GM18867 (cell line): ENCODE measurements at regions not wholly inside any gene's neighbourhood (a gene's known extent, or its start where the extent isn't known, plus 50 kb on each side); places are given as distances from the start of the nearest gene placed in this dataset.
"Not testable (repeated sequence)": the region's sequence is repeated elsewhere in the genome, so short reads cannot be mapped to it uniquely, and the experiment has no call there.

Experiments
- ATAC-seq: cut with Tn5 transposase; IDR thresholded peaks from one replicate; pipeline ENCODE4 v1.9.1; 2021; ENCODE audit warnings: mild to moderate bottlenecking, moderate library complexity; ENCODE audit not compliant: unreplicated experiment

DNA sequence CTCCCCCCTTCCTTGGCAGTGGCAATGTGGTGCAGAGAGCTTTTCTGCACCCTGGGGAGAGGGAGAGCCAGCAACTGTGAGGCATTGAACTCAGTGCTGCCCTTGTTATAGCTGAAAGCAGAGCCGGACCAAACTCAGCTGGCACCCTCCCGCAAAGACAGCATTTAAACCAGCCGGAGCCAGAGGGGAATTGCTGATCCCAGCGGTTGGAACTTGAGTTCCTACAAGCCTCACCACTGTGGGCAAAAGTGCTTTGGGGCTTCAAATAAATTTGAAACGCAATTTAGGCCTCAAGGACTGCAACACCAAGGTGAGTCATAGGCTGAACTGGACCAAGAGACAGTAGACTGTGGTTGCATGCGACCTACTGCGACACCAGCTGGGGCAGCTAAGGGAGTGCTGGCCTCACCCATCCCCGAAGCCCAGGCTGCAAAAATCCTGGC lies 207.6 kb upstream of the CDKN2B start:
- no peak for ATAC-seq

DNA sequence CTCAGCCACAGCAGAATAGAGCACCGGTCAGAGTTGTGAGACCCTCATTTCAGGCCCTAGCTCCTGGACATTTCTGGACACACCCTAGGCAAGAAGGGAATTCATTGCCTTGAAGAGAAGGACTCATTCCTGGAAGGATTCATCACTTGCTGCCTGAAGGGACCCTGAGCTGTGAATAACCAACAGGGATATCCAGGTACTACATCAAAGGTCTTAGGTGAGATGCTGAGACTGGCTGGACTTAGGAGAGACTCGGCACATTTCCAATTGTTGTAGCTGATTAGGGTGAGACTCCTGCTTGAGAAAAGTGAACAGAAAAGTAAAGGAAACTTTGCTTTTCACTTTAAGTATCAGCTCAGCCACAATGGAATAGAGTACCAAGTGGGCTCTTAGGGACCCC lies 208.1 kb upstream of the CDKN2B start:
- no peak for ATAC-seq

- not testable (repeated sequence) for ATAC-seq
Measured at GRCh38 chr9:22225856-22226255, 216.8 kb upstream of the CDKN2B start.

- ATAC-seq, result no peak
Measured at GRCh38 chr9:22227986-22228385, 218.6 kb upstream of the DMRTA1 start.

GRCh38 chr9:22228542-22228941 lies 218.1 kb upstream of the DMRTA1 start:
- ATAC-seq, result no peak

DNA sequence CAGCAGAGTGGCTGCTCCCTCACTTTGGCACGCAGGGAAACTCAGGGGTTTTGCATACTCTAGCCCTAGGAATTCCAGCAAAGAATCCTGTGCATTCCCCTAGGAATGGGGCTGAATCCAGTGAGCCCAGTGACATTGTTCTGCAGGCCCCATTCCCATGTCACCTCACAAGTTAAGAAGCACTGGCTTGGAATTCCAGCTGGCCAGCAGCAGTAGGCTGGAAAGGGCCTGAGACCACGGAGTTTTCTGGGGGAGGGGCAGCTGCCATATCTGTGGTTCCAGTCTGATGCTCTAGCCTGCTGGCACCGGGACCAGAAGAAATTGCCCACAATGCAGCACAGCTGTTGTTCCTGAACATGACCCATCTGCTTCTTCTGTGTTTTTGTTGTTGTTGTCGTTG lies 217.6 kb upstream of the DMRTA1 start:
- ATAC-seq, result no peak

GRCh38 chr9:22231309-22231708 lies 215.3 kb upstream of the DMRTA1 start:
- ATAC-seq, result not testable (repeated sequence)

DNA sequence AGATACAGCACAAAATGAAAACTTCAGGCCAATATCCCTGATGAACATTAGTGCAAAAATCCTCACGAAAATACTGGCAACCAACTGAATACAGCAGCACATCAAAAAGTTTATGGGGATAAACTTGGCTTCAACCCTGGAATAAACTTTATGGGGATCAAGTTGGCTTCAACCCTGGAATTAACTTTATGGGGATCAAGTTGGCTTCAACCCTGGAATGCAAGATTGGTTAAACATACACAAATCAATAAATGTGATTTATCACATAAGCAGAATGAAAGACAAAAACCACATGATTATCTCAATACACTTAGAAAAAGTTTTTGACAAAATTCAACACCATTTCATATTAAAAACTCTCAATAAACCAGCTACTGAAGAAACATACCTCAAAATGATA lies 213.7 kb upstream of the DMRTA1 start:
- no peak for ATAC-seq

DNA sequence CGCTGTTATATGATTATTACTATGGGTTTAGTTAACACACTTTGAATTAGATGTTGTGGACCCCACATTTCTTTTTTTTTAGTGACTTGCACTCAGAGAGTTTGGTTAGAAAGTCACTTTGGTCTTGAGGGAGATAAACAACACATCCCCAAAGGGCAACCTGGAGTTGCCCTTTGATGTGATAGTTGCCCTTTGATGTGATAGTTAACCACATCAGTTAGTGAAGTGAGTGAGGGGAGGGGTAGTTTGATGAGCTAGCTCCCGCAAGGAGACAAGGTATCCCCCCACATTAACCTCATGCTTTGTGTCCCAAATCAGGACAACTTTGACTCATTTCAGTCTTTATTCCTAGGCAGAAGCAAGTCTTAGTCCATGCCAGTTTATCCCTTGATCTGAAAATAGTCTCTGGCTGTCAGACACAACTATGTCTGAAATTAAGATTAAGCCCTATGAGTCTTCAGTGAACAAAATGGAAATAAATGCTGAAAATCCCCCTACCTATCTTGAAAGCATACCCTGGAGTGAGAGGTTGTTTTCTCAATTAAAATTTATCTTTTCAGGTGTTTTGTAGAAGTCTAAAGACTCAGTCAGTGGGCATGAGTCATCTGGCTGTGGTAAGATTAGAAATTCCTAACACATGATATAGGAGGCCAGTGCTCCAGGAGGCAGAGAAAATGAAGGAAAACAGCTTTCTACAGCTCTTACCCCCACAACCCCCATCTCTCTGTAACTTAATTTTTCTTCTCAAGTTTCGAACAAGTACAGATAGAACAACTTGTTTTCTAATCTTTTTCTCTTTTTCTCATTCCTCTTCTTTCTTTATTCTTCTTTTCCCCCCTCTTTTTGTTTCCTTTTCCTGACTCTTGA lies 208.9 kb upstream of the DMRTA1 start:
- ATAC-seq, result no peak

- no peak for ATAC-seq
Measured at GRCh38 chr9:22238809-22239684, 207.6 kb upstream of the DMRTA1 start.

DNA sequence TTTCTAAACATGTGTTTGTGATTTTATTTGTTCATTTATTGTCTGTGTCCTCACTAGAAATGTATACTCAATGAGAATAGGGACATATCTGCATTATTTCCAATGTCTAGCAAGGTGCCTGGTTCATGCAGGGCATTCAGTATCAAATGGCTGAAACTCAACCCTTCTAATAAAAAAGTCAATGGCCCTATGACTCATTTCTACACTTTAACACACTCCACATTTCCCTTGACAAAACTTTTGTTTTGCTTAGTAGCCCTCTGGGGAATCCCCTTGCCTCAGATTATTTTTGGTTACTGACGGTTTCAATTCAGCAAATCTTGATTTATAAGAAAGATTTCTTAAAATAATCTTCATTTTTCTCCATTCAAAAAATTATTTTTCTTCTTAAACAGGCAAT lies 206.0 kb upstream of the DMRTA1 start:
- peak; percentile 78 for ATAC-seq

DNA sequence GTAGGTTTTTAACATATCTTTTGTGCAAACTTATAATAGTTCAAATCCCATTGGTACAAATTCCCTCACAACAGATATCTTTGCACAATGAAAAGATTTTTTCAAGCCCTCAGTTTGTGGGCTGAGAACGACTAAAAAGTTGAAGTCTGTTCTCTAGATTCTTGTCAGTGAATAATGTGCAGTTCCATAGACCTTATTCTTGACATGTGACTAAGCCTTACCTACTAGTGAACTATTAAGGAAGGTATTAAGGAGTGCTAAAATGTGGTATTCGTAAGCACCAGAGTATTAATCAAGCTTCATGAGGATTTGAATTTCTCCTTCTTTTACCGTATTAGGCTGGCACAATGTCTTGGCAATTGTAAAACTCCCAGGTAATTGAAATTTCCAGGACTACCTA lies 205.6 kb upstream of the DMRTA1 start:
- no peak for ATAC-seq

GRCh38 chr9:22241611-22242010 lies 205.0 kb upstream of the DMRTA1 start:
- ATAC-seq, result no peak

DNA sequence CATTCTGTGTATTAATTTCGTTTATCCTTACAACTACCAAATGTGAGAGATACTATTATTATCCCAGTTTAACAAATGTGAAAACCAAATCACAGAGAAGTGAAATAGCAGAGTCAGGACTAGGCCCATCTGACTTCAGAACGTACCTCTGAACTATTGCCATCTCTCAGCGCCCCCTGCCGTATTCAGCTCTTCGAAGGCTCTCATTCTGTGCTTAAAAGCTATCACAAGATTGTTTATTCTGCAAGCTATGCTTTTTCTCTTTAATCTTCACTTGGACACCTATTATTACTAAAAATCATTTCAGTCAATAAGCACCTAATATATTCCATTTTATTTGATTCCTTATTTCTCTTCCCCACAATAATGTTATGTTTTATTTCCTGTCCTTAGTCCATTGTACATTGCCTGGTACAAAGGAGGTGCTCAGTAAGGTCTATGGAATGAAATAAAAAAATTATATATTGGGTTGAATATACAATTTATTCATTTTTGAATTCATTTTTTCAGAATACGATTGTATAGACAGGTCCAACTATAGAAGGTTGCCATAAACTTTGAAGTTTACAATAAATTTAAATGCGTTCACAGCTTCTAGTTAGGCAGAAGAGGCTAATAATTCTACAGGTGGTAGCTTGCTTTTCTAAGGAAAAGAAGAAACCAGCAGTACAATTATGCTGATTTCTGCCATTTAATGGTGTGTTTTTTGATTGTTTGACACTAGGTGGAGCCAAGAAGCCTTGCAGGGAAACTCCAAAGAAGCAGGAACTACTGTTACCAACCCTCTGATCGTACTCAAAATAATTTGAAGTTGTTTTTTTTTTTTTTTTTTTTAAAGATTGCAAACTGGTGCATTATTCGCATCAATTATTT lies 202.2 kb upstream of the DMRTA1 start:
- peak; percentile 56 for ATAC-seq

- no peak for ATAC-seq
Measured at GRCh38 chr9:22255337-22255736, 191.3 kb upstream of the DMRTA1 start.

DNA sequence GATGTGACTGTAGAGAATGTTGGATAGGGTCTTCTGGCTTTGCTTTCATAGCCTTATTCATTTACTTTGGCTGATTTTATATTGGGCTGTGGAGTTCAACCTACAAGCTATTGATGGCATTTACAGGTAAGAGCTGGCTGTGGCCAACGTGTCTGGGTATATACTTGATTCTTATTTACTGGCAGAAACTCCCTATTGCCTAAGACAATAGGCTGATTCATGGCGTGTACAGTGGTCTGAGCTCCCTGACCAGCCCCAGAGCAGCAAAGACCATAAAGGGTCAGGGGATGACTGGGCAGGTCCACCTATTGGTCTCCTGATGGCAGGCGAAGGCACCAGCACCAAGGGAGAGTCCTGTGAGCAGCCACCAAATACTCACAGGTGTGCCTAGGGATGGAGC lies 190.2 kb upstream of the DMRTA1 start:
- no peak for ATAC-seq

GRCh38 chr9:22257026-22257816 lies 189.4 kb upstream of the DMRTA1 start:
- no peak for ATAC-seq

DNA sequence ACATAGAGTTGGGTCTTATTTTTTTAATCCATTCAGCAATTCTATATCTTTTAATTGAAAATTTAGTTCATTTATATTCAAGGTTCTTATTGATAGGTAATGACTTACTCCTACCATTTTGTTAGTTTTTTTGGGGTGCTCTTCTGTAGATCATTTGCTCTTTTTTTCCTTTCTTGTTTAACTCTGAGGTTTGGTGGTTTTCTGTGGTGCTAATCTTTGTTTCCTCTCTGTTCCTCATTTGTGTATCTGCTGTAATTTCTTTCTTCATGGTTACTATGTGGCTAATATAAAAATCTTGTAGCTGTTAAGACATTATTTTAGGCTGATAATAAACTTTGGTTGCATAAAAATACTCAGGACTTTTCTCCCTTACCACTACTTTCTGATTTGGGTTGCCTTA lies 181.6 kb upstream of the DMRTA1 start:
- ATAC-seq, result no peak

- ATAC-seq, result no peak
Measured at GRCh38 chr9:22265534-22265933, 181.1 kb upstream of the DMRTA1 start.

DNA sequence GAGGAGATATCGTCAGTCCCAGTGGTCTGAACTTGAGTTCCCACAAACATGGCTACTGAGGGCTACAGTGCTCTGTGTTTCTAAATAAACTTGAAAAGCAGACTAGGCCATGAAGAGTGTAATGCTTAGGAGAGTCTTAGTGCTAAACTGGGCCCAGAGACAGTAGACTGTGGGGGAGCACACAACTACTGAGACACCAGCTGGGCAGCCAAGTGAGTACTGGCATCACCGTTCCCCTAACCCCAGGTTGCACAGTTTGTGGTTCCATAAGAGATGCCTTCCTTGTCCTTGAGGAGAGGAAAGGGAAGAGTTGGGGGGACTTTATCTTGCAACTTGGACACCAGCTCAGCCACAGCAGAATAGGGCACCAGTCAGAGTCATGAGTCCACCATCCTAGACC lies 172.1 kb upstream of the DMRTA1 start:
- ATAC-seq, result no peak
